ENCODE measurements at regions not wholly inside any gene's neighbourhood (a gene's known extent, or its start where the extent isn't known, plus 50 kb on each side); places are given as distances from the start of the nearest gene placed in this dataset.

DNA sequence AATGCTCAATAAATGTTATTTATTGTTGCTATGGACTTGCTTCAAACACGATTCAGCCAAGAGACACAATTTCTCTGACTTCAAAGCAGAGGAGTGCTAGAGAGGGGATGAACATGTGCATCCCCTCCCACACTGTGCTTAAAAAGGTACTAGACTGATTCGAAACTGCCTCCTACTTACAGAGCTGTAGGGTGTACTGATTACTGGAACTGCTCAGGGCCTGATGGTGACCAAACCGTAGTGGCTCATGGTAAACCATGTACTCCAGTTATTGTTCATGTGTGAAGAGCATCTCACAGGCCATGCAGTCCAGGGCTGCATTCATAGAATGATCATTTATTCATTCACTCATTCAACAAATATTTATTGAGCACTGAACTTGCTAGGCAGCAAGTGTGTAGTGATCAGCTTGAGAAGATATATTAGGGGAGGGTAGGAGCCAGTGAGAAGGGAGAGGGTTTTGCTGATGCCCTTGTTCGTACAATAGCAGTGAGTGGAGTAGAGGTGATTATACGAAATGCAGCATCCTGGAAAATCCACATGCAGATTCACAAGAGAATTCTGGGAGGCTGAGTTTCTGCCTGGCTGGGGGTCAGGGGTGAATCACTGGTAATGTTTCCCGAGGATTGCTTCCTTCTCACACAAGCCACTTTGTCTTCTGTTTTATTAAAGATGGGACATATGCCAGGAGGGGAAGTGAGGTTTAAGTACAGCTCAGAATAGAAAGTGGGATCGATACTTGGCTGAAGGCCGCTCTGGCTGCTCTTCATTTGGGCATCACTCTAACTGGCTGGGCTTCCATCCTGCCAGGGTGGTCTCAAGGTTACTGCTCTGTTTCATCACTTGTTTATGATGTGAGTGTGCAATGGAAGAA lies 245.4 kb downstream of the RAD51AP2 start:
- no peaks in the 10 kb centered on the region for H3K36me3 ChIP-seq
- 71% methylated on average over 8 of the region's 8 CpGs for WGBS
- no peaks in the 10 kb centered on the region for H3K9me3 ChIP-seq
- no peaks in the 10 kb centered on the region for H3K4me1 ChIP-seq
- H3K4me3 ChIP-seq = no peak overlapping the region
- no peaks in the 10 kb centered on the region for H3K27me3 ChIP-seq
- TF ChIP-seq POLR2AphosphoS5 (IDR thresholded peaks at IDR 0.05) (no peak), POLR2A (IDR thresholded peaks at IDR 0.05) (no peak), EP300 (IDR thresholded peaks at IDR 0.05) (no peak)
- TF ChIP-seq, protein P1, sequence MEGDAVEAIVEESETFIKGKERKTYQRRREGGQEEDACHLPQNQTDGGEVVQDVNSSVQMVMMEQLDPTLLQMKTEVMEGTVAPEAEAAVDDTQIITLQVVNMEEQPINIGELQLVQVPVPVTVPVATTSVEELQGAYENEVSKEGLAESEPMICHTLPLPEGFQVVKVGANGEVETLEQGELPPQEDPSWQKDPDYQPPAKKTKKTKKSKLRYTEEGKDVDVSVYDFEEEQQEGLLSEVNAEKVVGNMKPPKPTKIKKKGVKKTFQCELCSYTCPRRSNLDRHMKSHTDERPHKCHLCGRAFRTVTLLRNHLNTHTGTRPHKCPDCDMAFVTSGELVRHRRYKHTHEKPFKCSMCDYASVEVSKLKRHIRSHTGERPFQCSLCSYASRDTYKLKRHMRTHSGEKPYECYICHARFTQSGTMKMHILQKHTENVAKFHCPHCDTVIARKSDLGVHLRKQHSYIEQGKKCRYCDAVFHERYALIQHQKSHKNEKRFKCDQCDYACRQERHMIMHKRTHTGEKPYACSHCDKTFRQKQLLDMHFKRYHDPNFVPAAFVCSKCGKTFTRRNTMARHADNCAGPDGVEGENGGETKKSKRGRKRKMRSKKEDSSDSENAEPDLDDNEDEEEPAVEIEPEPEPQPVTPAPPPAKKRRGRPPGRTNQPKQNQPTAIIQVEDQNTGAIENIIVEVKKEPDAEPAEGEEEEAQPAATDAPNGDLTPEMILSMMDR (IDR thresholded peaks at IDR 0.05) = no peak
- no peak for DNase-seq (ENCODE audit: low spot score in 2 of 2)
- H3K27ac ChIP-seq = no peak overlapping the region

DNA sequence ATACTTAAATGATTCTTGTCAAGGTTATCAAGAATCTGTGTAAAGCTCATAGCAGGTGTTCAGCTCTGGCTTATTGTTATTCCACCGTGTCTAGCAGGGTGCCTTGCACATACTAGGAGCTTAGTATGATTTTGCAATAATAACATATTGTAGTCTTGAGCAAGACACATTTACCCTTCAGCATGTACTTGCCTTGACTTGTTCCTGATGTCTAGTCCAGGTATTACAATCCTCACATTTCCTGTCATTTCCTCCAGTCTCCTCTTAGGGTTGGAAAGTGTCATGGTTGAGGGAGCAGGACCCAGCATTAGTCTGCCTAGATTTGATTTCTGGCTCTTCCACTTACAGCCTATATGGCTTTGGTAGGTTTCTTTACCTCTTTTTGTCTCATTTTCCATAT lies 246.1 kb downstream of the RAD51AP2 start:
- DNase-seq (ENCODE audit: low spot score in 2 of 2) = no peak
- no peak for TF ChIP-seq POLR2AphosphoS5 (IDR thresholded peaks at IDR 0.05)
- Histone ChIP-seq H3K9me3 (no peaks in the 10 kb centered on the region), H3K27ac (no peak overlapping the region), H3K4me3 (no peak overlapping the region), H3K36me3 (no peaks in the 10 kb centered on the region), H3K4me1 (no peaks in the 10 kb centered on the region), H3K27me3 (no peaks in the 10 kb centered on the region)
- WGBS = 61% methylated on average over 1 of the region's 1 CpG

DNA sequence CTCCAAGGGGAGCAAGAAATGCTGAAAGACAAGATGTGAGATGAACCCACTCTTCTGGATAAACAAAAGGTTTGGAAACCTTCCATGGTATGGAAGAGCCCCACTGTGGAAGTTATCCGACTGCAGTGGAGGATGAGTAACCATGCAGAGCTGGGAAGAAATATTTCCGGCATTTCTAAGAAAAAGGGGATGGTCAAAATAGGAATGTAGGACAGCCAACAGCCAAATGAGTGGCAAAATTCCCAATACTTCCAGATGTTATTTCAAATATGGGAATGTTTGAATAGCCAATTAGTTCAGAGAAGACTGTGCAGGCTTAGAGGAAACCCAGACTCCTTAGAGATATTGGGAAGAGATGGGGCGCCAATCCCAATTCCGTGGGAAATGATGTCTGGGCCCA lies 246.8 kb downstream of the RAD51AP2 start:
- 78% methylated on average over 4 of the region's 4 CpGs for WGBS
- no peak overlapping the region for H3K27ac ChIP-seq
- no peaks in the 10 kb centered on the region for H3K36me3 ChIP-seq
- TF ChIP-seq, protein P1 (IDR thresholded peaks at IDR 0.05) = no peak
- TF ChIP-seq EP300 (IDR thresholded peaks at IDR 0.05) (no peak), POLR2A (IDR thresholded peaks at IDR 0.05) (no peak), POLR2AphosphoS5 (IDR thresholded peaks at IDR 0.05) (no peak)
- H3K4me1 ChIP-seq = no peaks in the 10 kb centered on the region
- no peak overlapping the region for H3K4me3 ChIP-seq
- no peak for DNase-seq (ENCODE audit: low spot score in 2 of 2)
- no peaks in the 10 kb centered on the region for H3K9me3 ChIP-seq
- H3K27me3 ChIP-seq = no peaks in the 10 kb centered on the region

DNA sequence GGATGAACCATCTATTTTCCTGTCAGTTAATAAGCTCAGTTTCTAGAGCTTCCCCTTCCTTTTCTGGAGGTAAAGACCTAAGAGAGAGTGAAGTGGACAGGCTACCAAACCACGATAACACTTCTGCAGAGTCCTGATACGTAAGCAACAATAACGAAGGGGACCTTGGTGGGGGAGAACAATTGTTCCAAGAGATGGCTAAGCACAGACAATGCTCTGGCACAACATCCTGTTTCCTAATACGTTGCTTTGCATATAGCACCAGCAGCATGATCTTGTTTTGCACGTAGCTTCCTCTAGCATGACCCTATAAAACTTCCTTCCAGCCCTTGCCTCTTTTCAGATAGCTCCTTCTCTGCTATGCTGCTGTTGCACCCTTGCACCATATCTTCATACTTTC lies 247.3 kb downstream of the RAD51AP2 start:
- no peak for TF ChIP-seq EP300 (IDR thresholded peaks at IDR 0.05)
- TF ChIP-seq, protein P1 (IDR thresholded peaks at IDR 0.05) = no peak
- no peaks in the 10 kb centered on the region for H3K9me3 ChIP-seq
- H3K27me3 ChIP-seq = no peaks in the 10 kb centered on the region
- H3K4me1 ChIP-seq = no peaks in the 10 kb centered on the region
- no peak overlapping the region for H3K4me3 ChIP-seq
- H3K27ac ChIP-seq = no peak overlapping the region
- WGBS = 77% methylated on average over 5 of the region's 5 CpGs
- DNase-seq (ENCODE audit: low spot score in 2 of 2) = no peak
- H3K36me3 ChIP-seq = no peaks in the 10 kb centered on the region

DNA sequence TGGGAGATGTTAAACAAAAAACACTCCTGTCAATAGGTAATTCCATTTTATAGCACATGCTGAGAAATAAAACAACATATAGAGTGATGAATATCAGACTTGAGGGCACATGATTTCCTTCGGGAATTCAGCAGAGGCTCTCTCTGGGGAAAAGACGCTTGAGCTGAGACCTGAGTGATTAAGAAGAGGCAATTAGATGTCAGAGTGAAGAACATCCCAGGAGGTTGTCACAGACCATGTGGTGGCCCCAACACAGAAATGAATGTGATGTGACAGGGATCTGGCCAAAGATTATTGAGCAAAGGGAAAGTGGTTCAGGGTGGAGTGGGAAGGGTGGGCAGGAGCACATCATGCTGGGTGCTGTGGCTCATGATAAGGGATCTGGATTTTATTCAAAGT lies 254.7 kb downstream of the RAD51AP2 start:
- Histone ChIP-seq H3K4me3 (no peak overlapping the region), H3K4me1 (no peaks in the 10 kb centered on the region), H3K27me3 (no peaks in the 10 kb centered on the region), H3K9me3 (no peaks in the 10 kb centered on the region), H3K36me3 (no peaks in the 10 kb centered on the region), H3K27ac (no peak overlapping the region)
- DNase-seq (ENCODE audit: low spot score in 2 of 2) = no peak
- TF ChIP-seq, protein P1 (IDR thresholded peaks at IDR 0.05) = no peak
- TF ChIP-seq POLR2AphosphoS5 (IDR thresholded peaks at IDR 0.05) (no peak), POLR2A (IDR thresholded peaks at IDR 0.05) (no peak), EP300 (IDR thresholded peaks at IDR 0.05) (no peak)
- WGBS = 55% methylated on average over 2 of the region's 2 CpGs

All from suprapubic skin (tissue), 4 donors.